HG02623 (cell line): ENCODE measurements at regions not wholly inside any gene's neighbourhood (a gene's known extent, or its start where the extent isn't known, plus 50 kb on each side); places are given as distances from the start of the nearest gene placed in this dataset.

Source experiments
- ATAC-seq: cut with Tn5 transposase; IDR thresholded peaks from one replicate; pipeline ENCODE4 v1.9.1; 2021; ENCODE audit warnings: moderate library complexity; ENCODE audit not compliant: unreplicated experiment

GRCh38 chr4:108529102-108529501, 91.3 kb upstream of the RPL34 start:
- ATAC-seq, result no peak

- no peak for ATAC-seq
Measured at GRCh38 chr4:108527723-108528122, 92.7 kb upstream of the RPL34 start.

GRCh38 chr4:108520807-108521206, 99.6 kb upstream of the RPL34 start:
- ATAC-seq, result no peak

GRCh38 chr4:108519911-108520601, 100.3 kb upstream of the RPL34 start:
- no peak for ATAC-seq

- ATAC-seq, result no peak
Measured at GRCh38 chr4:108519208-108519833, 101.1 kb upstream of the RPL34 start.

GRCh38 chr4:108512615-108513505, 107.5 kb upstream of the RPL34 start:
- no peak for ATAC-seq

GRCh38 chr4:108511618-108512017, 108.8 kb upstream of the RPL34 start:
- no peak for ATAC-seq

GRCh38 chr4:108502356-108502755, 118.0 kb upstream of the RPL34 start:
- ATAC-seq, result no peak

GRCh38 chr4:108498925-108499324, 121.5 kb upstream of the RPL34 start:
- no peak for ATAC-seq

GRCh38 chr4:108493596-108493931, 126.8 kb upstream of the RPL34 start:
- ATAC-seq, result no peak

- no peak for ATAC-seq
Measured at GRCh38 chr4:108492816-108493595, 127.4 kb upstream of the RPL34 start.

GRCh38 chr4:108488865-108489264, 131.5 kb upstream of the RPL34 start:
- no peak for ATAC-seq

- ATAC-seq, result no peak
Measured at GRCh38 chr4:108486046-108486445, 134.3 kb upstream of the RPL34 start.

GRCh38 chr4:108484187-108484586, 136.2 kb upstream of the RPL34 start:
- ATAC-seq, result no peak

GRCh38 chr4:108483650-108484049, 136.7 kb upstream of the RPL34 start:
- no peak for ATAC-seq

- ATAC-seq, result no peak
Measured at GRCh38 chr4:108483079-108483478, 137.3 kb upstream of the RPL34 start.

- ATAC-seq, result no peak
Measured at GRCh38 chr4:108480881-108481280, 139.5 kb upstream of the RPL34 start.

GRCh38 chr4:108477527-108478108, 142.8 kb upstream of the RPL34 start:
- no peak for ATAC-seq

- ATAC-seq, result no peak
Measured at GRCh38 chr4:108473163-108473720, 147.1 kb upstream of the RPL34 start.
